Muscle layer of colon (tissue), 2 donors: ENCODE measurements at regions not wholly inside any gene's neighbourhood (a gene's known extent, or its start where the extent isn't known, plus 50 kb on each side); places are given as distances from the start of the nearest gene placed in this dataset.
"Not testable (repeated sequence)": the region's sequence is repeated elsewhere in the genome, so short reads cannot be mapped to it uniquely, and the experiment has no call there.

Source experiments
- H3K27ac ChIP-seq: one replicate; pipeline ENCODE4 v1.7.0; 2013; ENCODE audit warnings: low read depth, mild to moderate bottlenecking, low read length, moderate library complexity
- H3K27me3 ChIP-seq, 2 donors: one replicate each; pipeline ENCODE4 v1.7.0; 2013; ENCODE audit warnings: low read length in 2 of 2, mild to moderate bottlenecking in 2 of 2; ENCODE audit not compliant: insufficient read depth in 2 of 2, control insufficient read depth in 1 of 2
- H3K36me3 ChIP-seq: one replicate; pipeline ENCODE4 v1.7.0; 2013; ENCODE audit warnings: mild to moderate bottlenecking, low read length; ENCODE audit not compliant: insufficient read depth
- H3K4me1 ChIP-seq: one replicate; pipeline ENCODE4 v1.7.0; 2013; ENCODE audit warnings: mild to moderate bottlenecking, low read length; ENCODE audit not compliant: insufficient read depth
- H3K4me3 ChIP-seq, 2 donors: one replicate each; pipeline ENCODE4 v1.7.0; 2013; ENCODE audit warnings: low read length in 2 of 2, low read depth in 1 of 2, mild to moderate bottlenecking in 1 of 2, moderate library complexity in 1 of 2
- H3K9ac ChIP-seq: one replicate; pipeline ENCODE4 v1.7.0; 2013; ENCODE audit warnings: low read length
- H3K9me3 ChIP-seq: one replicate; pipeline ENCODE4 v1.7.0; 2013; ENCODE audit warnings: mild to moderate bottlenecking, low read length
- donor health status: abdominal sarcoma.
- donor health status: Adenocarcinoma of cecum.

DNA sequence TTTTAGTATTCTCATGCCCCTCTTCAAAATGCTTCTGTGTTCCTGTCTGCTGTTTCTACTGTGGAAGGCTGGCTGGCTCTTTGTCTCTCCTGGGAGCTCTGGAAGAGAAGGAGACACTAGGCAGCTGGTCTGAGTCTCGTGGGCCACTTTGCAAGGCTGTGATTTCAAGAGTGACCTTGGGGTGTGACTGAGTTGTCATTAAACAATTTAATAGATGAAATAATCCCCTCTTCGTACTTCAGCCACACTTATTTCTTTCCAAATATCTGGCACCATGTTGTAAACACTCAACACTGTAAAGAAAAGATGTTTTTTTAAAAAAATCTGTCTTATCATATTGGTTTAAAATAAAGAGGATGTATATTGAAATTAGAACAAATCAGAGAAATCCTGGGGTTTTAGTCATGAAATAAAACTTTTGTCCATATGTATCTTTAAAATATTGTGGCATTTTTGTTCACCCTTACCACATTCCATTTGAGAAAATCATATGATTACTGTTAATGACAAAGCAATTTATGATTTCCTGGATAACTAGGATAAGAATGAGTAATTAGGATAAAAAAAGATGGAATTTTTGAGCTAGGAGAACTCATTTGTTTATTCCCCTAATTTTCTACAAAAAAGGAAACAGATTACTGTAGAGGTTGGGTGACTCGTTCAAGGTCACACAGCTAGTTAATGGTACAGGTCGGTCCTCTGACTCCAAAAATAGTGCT lies 200.8 kb downstream of the MAT2B start:
- H3K36me3 ChIP-seq: no peaks in the 10 kb centered on the region

DNA sequence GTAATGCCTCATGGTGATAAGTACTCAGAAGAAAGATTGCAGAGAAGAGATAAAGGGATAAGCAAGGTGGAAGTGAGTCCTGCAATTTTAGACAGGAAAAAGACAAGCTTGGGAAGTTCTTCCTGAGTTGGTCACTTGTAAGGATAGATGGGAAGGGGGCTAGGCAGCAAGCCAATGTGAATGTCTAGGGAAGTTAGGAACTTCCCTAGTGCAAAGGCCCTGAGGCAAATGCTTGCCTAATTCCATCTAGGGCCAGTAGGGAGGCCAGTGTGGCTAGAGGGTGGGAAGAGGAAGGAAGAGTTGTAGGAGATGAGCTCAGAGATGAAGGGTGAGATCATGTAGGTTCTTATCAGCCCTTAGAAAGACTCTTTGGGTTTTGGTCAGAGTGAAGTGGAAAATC lies 206.6 kb downstream of the MAT2B start:
- no peak overlapping the region for H3K4me3 ChIP-seq
- no peaks in the 10 kb centered on the region for H3K27me3 ChIP-seq
- H3K9me3 ChIP-seq: no peaks in the 10 kb centered on the region
- no peak overlapping the region for H3K27ac ChIP-seq
- no peaks in the 10 kb centered on the region for H3K4me1 ChIP-seq
- no peaks in the 10 kb centered on the region for H3K36me3 ChIP-seq
- no peak overlapping the region for H3K9ac ChIP-seq

More for the DNA sequence above, 200.8 kb downstream of the MAT2B start:
- H3K9ac ChIP-seq: no peak overlapping the region
- H3K9me3 ChIP-seq: no peaks in the 10 kb centered on the region
- no peak overlapping the region for H3K4me3 ChIP-seq
- no peaks in the 10 kb centered on the region for H3K27me3 ChIP-seq
- H3K27ac ChIP-seq: no peak overlapping the region
- H3K4me1 ChIP-seq: no peaks in the 10 kb centered on the region

DNA sequence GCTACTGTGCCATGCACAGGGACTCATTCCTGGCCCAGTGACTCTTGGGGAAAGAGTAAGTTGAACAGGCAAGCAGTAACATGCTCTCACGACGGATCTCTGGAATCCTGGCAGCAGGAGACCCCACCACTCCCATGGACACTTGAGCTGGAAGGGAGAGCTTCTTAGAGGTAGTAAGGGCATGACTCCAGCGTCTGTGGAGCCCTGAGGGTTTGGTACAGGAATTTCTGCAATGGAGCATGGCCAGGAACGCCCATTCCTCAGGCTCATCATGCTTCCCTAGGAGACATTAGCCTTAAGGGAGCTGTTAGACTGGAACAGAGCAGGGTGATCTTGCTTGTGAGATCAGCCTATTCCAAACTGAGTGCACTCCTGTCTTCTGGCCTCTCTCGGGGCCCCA lies 212.9 kb downstream of the MAT2B start:
- Histone ChIP-seq H3K9me3 (no peaks in the 10 kb centered on the region), H3K9ac (no peak overlapping the region), H3K27ac (no peak overlapping the region), H3K27me3 (no peaks in the 10 kb centered on the region), H3K4me1 (no peaks in the 10 kb centered on the region), H3K36me3 (no peaks in the 10 kb centered on the region), H3K4me3 (no peak overlapping the region)

DNA sequence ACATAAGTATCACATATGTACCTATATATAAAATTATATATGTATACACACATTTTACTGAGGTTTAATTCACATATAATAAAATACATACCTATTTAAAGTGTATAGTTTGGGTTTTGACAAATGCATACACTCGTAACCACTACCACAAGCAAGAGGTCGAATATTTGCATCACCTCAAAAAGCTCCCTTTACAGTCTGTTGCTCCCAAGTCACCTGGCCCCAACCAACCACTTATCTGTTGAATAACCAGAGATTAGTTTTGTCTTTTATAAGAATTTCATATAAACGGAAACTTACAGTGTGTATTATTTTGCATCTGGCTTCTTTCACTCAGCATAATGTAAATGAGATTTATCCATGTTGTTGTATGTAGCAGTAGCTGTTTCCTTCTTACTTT lies 218.9 kb downstream of the MAT2B start:
- no peaks in the 10 kb centered on the region for H3K36me3 ChIP-seq
- H3K27ac ChIP-seq: no peak overlapping the region
- no peak overlapping the region for H3K9ac ChIP-seq
- H3K27me3 ChIP-seq: no peaks in the 10 kb centered on the region
- H3K9me3 ChIP-seq: no peaks in the 10 kb centered on the region
- H3K4me3 ChIP-seq: no peak overlapping the region
- no peaks in the 10 kb centered on the region for H3K4me1 ChIP-seq

DNA sequence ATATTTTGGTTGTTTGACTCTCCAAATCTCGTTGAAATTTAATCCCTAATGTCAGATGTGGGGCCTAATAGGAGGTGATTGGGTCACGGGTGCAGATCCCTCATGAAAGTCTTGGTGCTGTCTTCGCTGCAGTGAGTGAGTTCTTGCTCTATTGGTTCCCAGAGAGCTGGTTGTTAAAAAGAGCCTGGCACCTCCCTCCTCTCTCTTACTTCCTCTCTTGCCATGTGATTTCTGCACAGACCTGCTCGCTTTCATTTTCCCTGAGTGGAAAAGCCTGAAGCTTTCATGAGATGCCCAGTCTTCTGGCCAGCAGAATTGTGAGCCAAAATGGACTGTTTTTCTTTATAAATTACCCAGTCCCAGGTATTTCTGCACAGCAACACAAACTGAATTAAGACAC lies 221.6 kb downstream of the MAT2B start:
- Histone ChIP-seq H3K4me3 (no peak overlapping the region), H3K9ac (no peak overlapping the region), H3K4me1 (no peaks in the 10 kb centered on the region), H3K27ac (no peak overlapping the region), H3K9me3 (no peaks in the 10 kb centered on the region), H3K36me3 (no peaks in the 10 kb centered on the region), H3K27me3 (no peaks in the 10 kb centered on the region)

DNA sequence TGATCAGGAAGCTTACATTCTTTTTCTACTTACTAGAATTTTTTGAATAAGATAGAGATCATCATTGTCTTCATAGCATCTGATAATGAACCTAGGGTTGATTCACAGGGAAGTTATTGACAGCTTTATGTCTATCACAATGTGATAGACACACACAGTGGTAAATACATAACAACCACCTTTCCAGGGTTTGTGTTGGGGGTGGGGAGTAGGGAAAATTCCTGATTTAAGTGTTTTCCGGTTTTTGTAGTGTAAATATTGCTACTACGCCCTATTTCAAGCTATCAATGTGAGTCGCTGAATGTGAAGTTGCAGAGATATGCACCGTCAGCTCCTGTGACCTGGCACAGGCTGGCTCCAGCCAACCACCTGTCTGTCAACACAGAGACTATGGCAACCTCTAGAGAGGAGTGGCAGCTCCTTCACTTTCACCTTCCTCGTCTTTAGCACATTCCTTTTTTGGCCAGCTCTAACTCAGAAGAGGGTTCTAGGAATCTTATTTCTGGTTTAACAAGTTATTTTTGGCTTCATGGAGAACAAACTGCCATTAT lies 224.9 kb downstream of the MAT2B start:
- no peak overlapping the region for H3K4me3 ChIP-seq
- no peak overlapping the region for H3K9ac ChIP-seq
- H3K4me1 ChIP-seq: no peaks in the 10 kb centered on the region
- H3K36me3 ChIP-seq: no peaks in the 10 kb centered on the region
- H3K27ac ChIP-seq: no peak overlapping the region
- H3K27me3 ChIP-seq: no peaks in the 10 kb centered on the region
- H3K9me3 ChIP-seq: no peaks in the 10 kb centered on the region

DNA sequence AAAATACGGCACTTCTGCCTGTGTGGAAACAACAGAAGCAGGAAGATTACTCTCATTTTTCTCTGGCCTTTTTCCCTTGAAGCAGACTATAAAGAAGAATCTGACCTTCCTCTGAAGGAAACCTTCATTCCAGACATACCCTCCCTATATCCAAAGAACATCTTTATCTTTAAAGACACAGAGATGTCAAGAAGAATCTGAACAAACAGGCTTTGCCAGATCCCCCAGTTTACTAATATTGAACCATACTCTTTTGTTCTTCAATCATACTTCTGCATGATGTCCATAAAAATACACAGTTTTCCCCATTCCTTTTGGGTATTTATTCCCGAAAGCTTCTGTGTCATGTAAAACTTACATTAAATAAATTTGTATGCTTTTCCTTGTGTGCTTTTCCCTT lies 225.8 kb downstream of the MAT2B start:
- no peaks in the 10 kb centered on the region for H3K4me1 ChIP-seq
- no peak overlapping the region for H3K27ac ChIP-seq
- H3K9me3 ChIP-seq: no peaks in the 10 kb centered on the region
- no peak overlapping the region for H3K4me3 ChIP-seq
- no peaks in the 10 kb centered on the region for H3K36me3 ChIP-seq
- no peaks in the 10 kb centered on the region for H3K27me3 ChIP-seq
- no peak overlapping the region for H3K9ac ChIP-seq

DNA sequence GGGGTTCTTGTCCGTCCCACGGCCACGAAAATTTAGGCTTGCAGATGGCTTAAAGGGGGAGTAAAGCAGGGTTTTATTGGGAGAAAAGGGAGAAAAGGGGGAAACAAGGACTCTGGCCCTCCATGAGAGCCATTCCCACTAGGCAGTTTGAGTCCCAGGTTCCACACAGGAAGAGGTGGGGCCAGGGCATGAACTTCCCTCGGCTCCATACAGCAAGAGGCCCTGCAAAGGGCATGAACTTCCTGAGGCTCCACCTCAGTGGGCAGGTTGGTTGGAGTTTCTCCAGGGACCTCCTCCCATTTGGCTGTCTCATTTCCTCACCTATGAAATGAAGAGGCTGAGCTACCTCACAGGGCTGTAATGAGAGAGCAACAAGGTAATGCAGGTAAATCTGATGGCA lies 229.7 kb downstream of the MAT2B start:
- H3K27ac ChIP-seq: no peak overlapping the region
- no peaks in the 10 kb centered on the region for H3K9me3 ChIP-seq
- H3K4me3 ChIP-seq: no peak overlapping the region
- H3K27me3 ChIP-seq: no peaks in the 10 kb centered on the region
- H3K9ac ChIP-seq: no peak overlapping the region
- no peaks in the 10 kb centered on the region for H3K4me1 ChIP-seq
- no peaks in the 10 kb centered on the region for H3K36me3 ChIP-seq

DNA sequence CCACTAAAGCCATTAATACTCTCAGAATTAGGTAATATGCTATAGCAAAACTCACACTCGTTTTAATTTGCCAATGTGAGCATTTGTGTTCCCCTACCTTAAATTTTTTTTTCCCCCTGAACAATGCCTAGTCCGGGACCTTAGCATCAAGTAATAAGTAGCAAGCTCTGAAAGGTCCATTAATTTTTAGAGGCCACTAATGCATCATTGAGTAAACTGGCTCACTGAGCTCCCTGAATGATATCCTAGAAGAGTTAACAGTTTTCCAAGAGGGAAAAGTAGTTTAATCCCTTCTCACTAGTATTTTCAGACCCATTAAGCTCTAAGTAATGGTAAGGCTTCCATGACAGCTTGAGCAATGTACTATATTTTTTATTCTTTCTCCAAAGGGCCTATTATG lies 242.2 kb downstream of the MAT2B start:
- H3K9me3 ChIP-seq: no peaks in the 10 kb centered on the region
- H3K27me3 ChIP-seq: no peaks in the 10 kb centered on the region

DNA sequence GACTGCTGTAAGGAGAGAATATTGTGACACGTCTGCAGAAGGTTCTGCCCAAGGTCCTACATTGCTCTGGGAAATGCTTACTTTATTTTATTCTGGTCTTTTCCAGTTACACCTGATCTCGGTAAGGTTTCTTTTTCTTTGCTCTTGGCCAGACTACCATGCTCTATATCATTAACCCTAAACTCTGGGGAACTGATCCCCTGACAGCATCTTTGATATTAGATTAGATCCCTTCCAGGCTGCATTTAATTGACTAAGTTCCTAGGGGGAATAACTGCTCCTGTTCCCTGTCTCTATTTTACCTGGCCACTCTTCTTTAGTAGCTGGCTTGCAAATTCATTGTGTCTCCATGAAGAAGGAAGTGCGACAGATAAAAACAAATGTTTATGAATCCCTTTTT lies 243.5 kb downstream of the MAT2B start:
- Histone ChIP-seq H3K9me3 (no peaks in the 10 kb centered on the region), H3K4me1 (no peaks in the 10 kb centered on the region), H3K36me3 (no peaks in the 10 kb centered on the region), H3K9ac (no peak overlapping the region), H3K27me3 (no peaks in the 10 kb centered on the region), H3K27ac (no peak overlapping the region), H3K4me3 (no peak overlapping the region)

More for the DNA sequence above, 242.2 kb downstream of the MAT2B start:
- Histone ChIP-seq H3K27ac (no peak overlapping the region), H3K36me3 (no peaks in the 10 kb centered on the region), H3K9ac (no peak overlapping the region), H3K4me3 (no peak overlapping the region), H3K4me1 (no peaks in the 10 kb centered on the region)

DNA sequence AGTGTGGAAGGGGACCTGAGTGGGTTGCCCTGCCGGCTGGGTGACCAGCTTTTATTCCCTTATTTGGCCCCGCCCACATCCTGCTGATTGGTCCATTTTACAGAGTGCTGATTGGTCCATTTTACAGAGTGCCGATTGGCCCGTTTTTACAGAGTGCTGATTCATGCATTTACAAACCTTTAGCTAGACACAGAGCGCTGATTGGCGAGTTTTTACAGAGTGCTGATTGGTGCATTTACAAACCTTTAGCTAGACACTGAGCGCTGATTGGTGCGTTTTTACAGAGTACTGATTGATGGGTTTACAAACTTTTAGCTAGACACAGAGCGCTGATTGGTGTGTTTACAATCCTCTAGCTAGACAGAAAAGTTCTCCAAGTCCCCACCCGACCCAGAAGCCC lies 245.0 kb downstream of the MAT2B start:
- H3K4me3 ChIP-seq, H3K4me1 ChIP-seq, H3K9ac ChIP-seq, H3K27me3 ChIP-seq, H3K36me3 ChIP-seq, H3K9me3 ChIP-seq, H3K27ac ChIP-seq: not testable (repeated sequence)

DNA sequence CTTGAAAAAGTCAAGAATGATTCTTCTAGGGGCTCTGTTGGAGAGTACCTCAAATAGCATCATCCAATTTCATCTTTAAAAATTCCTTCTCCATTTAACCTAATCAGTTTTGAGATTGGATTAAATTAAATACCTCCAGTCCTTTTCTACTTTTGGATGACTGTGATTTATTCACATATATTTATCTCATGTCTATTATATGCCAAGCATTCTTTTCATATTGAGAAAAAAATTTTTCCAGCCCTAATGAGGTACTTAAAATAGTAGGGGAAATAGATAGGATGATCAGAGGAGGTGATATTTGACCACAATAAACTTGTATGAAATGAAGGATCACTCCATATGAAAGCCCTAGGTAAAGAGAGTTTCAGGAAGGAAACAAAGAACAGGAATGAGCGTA lies 250.1 kb downstream of the MAT2B start:
- Histone ChIP-seq H3K27ac (no peak overlapping the region), H3K9me3 (no peaks in the 10 kb centered on the region), H3K4me1 (peaks cover 10% of the 10 kb centered on the region), H3K9ac (no peak overlapping the region), H3K27me3 (no peaks in the 10 kb centered on the region), H3K36me3 (no peaks in the 10 kb centered on the region), H3K4me3 (no peak overlapping the region)
